Nucleus accumbens (tissue), 56 donors: ENCODE measurements at regions not wholly inside any gene's neighbourhood (a gene's known extent, or its start where the extent isn't known, plus 50 kb on each side); places are given as distances from the start of the nearest gene placed in this dataset.

Experiments used
- DNase-seq, 56 donors: peaks; one replicate each; lab custom pipeline; 2025; lab: John Stamatoyannopoulos, UW

GRCh38 chr12:59927032-59927431 is 331.2 kb downstream of the SLC16A7 start:
- DNase-seq = no peak

- no peak for DNase-seq
Measured at GRCh38 chr12:59928416-59928815, 332.6 kb downstream of the SLC16A7 start.

GRCh38 chr12:59929110-59929509 is 333.3 kb downstream of the SLC16A7 start:
- no peak for DNase-seq

GRCh38 chr12:59934486-59934885 is 338.7 kb downstream of the SLC16A7 start:
- DNase-seq = no peak

- DNase-seq = no peak
Measured at GRCh38 chr12:59936534-59936933, 340.7 kb downstream of the SLC16A7 start.

GRCh38 chr12:59937148-59937547 is 341.3 kb downstream of the SLC16A7 start:
- DNase-seq = no peak

- DNase-seq = no peak
Measured at GRCh38 chr12:59938190-59938962, 342.5 kb downstream of the SLC16A7 start.

- DNase-seq = no peak
Measured at GRCh38 chr12:59940631-59941342, 345.0 kb downstream of the SLC16A7 start.

GRCh38 chr12:59941461-59941860 is 345.6 kb downstream of the SLC16A7 start:
- no peak for DNase-seq

- no peak for DNase-seq
Measured at GRCh38 chr12:59944177-59944576, 348.3 kb downstream of the SLC16A7 start.

- DNase-seq = no peak
Measured at GRCh38 chr12:59946635-59947034, 350.8 kb downstream of the SLC16A7 start.

- DNase-seq = no peak
Measured at GRCh38 chr12:59963546-59963945, 367.7 kb downstream of the SLC16A7 start.

- no peak for DNase-seq
Measured at GRCh38 chr12:59972905-59973304, 377.1 kb downstream of the SLC16A7 start.

- DNase-seq = no peak
Measured at GRCh38 chr12:59973515-59973914, 377.7 kb downstream of the SLC16A7 start.

- no peak for DNase-seq
Measured at GRCh38 chr12:59977779-59978178, 381.9 kb downstream of the SLC16A7 start.

- no peak for DNase-seq
Measured at GRCh38 chr12:59980476-59980875, 384.6 kb downstream of the SLC16A7 start.

GRCh38 chr12:59999291-59999690 is 403.5 kb downstream of the SLC16A7 start:
- no peak for DNase-seq

- DNase-seq = no peak
Measured at GRCh38 chr12:60010486-60010885, 414.7 kb downstream of the SLC16A7 start.

GRCh38 chr12:60012659-60013058 is 416.8 kb downstream of the SLC16A7 start:
- DNase-seq = no peak

- no peak for DNase-seq
Measured at GRCh38 chr12:60014436-60014835, 418.6 kb downstream of the SLC16A7 start.

- no peak for DNase-seq
Measured at GRCh38 chr12:60020068-60020467, 424.2 kb downstream of the SLC16A7 start.

GRCh38 chr12:60021235-60021634 is 425.4 kb downstream of the SLC16A7 start:
- no peak for DNase-seq
